ENCODE measurements at regions not wholly inside any gene's neighbourhood (a gene's known extent, or its start where the extent isn't known, plus 50 kb on each side); places are given as distances from the start of the nearest gene placed in this dataset.

GRCh38 chrX:121102101-121102500 lies 54.7 kb downstream of the GLUD2 start:
- no peak for DNase-seq

DNA sequence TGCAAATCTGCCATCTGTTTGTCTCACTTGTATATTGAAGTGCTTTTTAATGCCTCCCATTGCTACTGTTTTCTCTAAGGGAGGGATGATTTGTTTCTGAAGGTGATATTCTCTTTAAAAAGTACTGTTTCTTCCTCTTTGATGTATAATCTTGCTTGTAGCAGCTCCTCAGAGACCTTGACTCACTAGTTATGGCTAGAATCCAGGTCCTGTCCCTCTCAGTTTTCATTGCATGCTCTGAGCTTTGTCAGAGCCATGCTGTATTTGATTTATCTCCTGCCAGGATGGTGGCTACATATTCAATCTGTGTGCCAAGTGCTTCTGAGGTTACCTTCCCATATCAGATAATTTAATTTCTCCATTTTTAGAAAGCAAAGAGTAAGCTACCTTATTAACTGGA lies 56.0 kb downstream of the GLUD2 start:
- no peak for DNase-seq

DNA sequence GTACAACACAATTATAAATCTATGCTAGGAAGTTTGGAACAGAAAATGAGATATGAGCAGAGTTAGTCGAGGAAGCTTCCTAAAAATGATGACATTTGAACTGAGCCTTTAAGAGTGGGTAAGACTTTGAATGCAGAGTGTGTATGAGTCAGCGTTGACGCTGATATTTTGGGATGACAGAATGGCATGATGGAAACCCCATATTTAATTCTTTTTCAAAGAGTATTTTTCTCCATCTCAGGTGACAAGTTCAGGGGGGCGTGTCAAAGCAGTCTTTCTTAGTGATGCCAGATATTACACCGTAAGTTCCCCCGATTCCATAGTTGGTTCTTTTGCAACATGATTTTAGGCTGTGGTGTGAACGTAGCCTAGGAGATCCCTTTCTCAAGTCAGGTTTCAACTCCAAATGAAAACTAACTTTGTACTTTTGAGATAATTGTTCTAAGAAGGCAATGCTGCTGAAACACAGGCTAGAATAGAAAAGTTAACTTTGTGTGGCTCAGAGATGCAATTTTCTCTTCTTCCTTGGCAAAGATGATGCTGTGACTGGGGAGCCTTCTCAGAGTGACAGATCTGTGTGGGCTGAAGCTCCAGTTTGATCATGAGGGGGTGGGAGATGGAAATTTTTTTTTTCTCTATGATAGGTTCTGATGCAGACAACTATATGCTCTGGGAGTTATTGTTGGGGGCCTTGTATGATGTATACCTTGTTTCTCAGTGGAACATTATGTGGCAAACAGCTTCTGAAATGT lies 59.2 kb downstream of the GLUD2 start:
- no peak for DNase-seq

DNA sequence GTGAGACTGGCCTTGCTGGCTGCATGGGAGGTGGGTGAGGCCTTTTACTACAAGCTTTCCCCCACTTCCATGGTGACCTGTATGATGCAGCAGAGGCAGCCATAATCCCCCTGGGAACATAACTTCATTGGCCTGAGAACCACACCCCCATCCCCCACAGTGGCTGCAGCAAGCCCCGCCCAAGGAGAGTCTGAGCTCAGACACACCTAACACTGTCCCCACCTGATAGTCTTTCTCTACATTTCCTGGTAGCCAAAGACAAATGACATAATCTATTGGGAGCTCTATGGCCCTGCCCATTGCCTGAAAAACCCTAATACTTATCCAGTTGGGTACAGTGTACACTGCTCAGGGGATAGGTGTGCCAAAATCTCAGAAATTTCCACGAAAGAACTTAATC lies 62.6 kb downstream of the GLUD2 start:
- no peak for DNase-seq

DNA sequence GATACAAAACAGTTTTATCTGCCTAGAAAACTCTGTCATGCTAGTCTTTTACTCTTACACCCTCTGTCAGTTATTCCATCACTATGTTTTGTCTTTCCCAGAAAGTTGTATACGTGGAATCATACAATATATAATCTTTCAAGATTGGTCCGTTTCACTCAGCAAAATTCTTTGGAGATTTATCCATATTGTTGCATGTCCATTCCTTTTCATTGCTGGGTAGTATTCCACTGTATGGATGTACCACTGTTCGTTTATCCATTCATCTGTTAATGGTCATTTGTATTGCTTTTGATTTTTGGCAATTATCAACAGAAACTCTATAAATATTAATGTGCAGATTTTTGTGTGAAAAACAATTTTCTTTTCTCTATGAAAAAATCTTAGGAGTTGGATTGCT lies 63.1 kb downstream of the GLUD2 start:
- no peak for DNase-seq

GRCh38 chrX:121114691-121115090 lies 67.3 kb downstream of the GLUD2 start:
- no peak for DNase-seq

- DNase-seq, result no peak
Measured at GRCh38 chrX:121120690-121121605, 73.5 kb downstream of the GLUD2 start.

DNA sequence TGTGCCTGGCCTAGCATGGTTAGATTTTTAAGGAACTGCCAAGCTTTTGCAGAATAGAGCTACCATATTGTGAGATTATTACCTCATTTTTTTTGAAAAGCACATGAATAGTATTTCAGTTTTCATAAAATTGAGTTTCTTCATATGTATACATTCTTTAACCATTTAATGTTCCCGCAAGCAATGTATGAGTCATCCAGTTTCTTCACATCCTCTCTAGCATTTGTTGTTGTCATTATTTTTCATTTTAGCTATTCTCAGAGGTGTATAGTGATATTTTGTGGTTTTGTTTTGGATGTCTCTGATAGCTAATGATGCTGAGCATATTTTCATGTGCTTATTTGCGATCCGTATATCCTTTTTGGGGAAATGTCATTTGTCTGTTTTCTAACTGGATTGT lies 74.9 kb downstream of the GLUD2 start:
- no peak for DNase-seq

- no peak for DNase-seq
Measured at GRCh38 chrX:121128925-121129877, 81.8 kb downstream of the GLUD2 start.

DNA sequence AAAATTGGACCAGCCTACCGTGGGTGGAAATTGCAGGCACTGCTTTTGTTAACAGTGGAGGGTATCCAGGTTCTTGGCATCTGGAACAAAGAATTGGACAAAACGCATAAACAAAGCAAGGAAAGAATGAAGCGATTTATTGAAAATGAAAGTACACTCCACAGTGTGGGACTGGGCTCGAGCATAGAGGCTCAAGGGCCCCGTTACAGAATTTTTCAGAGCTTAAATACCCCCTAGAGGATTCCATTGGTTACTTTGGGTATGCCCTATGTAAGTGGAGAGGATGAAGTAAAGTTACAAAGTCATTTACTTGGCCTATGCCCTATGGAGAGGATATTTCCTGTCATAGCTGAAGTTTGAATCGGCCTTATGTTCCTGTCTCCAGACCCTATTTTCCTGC lies 85.3 kb downstream of the GLUD2 start:
- no peak for DNase-seq

GRCh38 chrX:121135488-121136207 lies 88.2 kb downstream of the GLUD2 start:
- no peak for DNase-seq

DNA sequence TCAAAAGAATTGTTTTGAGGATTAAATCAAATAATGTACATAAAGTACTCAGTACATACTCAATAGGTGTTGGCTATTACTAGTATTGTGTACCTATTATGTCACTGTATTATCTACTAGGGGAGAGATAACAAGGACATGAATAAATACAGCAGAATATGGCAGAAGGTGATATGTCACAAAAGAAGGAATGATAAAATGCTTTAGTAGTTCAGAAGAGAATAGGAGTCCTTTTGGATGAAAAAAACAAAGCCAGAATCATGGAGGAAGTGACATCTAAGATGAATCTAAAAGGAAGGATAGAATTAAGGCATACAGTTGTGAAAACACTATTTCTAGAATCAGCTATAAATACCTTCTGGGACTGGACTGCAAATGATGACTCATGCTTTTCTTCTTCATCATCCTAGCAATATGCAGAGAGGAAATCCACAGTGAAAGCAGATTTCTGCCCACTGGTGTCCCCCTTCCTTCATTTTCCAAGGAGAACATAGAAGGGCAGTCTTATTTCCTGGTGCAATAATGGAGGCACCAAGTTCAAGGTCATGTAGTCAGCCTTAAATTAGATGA lies 98.7 kb downstream of the GLUD2 start:
- no peak for DNase-seq

- no peak for DNase-seq
Measured at GRCh38 chrX:121150217-121150616, 102.8 kb downstream of the GLUD2 start.

- DNase-seq, result no peak
Measured at GRCh38 chrX:121151293-121151692, 103.9 kb downstream of the GLUD2 start.

DNA sequence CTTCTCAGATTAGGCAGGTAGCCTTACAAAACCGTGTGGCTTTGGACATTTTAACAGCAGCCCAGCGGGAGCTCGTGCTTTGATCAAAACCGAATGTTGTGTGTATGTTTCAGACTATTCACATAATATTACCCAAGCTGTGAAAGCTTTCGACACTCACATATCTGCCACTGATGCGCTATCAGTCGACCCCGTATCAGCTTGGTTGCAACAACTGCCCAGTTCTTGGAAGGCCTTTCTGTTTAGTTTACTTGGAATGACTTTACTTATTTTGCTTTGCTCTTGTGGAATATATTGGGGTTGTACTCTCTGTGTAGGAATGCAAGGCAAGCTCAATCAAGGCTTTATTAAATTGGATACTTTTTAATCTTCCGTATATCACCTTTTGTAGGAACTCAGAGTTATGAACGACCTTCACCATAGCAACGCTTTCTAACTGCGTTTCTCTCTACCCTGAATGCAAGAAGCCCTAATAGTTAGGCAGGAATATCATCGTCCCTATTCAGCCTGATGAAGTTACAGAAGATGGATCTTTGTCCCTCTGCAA lies 107.5 kb downstream of the GLUD2 start:
- DNase-seq, result no peak

DNA sequence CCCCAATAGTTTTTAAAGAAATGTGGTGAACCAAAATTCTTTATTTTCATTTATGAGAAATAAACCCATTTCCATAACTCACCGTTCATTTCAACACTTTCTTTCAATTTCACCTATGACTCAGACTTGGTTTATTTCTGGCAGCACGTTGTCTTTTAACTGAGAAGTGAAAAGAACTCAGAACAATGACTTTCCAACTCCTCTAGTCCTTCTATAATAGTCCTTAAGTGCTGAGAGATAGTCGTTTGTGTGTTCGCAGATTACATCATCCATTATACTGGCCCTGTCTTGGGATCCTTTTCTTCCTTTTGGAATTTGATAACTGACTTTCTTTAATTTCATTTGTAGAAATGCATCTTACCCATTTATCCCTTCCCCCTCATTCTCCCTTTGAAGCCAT lies 113.6 kb downstream of the GLUD2 start:
- DNase-seq, result no peak

GRCh38 chrX:121161501-121161933 lies 114.1 kb downstream of the GLUD2 start:
- no peak for DNase-seq

- no peak for DNase-seq
Measured at GRCh38 chrX:121163443-121163842, 116.0 kb downstream of the GLUD2 start.

- no peak for DNase-seq
Measured at GRCh38 chrX:121165930-121166359, 118.5 kb downstream of the GLUD2 start.

DNA sequence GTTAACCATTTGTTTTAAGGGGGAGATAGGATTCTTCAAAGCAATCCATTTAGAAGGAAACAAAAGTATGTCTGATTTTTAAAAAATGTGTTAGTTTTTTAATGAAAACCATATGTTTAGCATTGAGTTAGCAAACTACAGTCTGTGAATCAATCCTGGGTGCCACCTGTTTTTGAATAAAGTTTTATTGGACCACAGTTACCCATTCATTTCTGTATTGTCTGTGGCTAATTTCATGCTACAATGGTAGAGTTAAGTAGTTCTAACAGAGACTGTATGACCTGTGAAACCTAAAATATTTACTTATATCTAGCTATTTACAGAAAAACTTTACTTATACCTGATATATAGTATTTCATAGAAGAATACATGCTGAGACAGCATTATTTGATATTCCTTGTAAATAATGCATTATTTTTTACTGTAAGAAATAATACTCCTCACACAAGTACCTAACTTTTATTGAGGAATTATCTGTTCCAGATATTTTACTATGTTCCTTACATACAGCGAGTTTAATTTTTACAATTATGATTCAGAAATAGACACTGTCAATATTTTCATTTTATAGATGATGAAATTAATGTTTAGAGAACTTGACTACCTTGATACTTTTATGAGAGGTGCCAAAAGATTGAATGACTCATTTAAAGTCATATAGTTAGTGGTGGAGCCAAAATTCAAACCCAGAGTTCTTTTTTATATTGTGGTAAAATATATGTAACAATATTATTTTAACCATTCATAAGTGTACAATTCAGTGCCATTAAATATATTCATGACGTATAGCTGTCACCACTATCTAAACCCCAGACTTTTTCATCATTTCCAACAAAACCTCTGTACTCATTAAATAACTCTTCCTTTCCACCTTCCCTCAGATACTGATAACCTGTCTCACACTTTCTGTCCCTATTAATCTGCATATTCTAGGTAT lies 122.0 kb downstream of the GLUD2 start:
- DNase-seq, result no peak

Measured in CD4-positive, alpha-beta T cell treated with Interleukin-17A for 1 hour (primary cell).